Inflammatory macrophage treated with lipopolysaccharide for 4 hours (primary cell): ENCODE measurements at regions not wholly inside any gene's neighbourhood (a gene's known extent, or its start where the extent isn't known, plus 50 kb on each side); places are given as distances from the start of the nearest gene placed in this dataset.
A peak's percentile ranks its signal among the peaks of the same experiment; 100 is the strongest.
"Not testable (repeated sequence)": the region's sequence is repeated elsewhere in the genome, so short reads cannot be mapped to it uniquely, and the experiment has no call there.

Experiments
- DNase-seq: peaks from one replicate; pipeline ENCODE4 v3.0.0-alpha.2; 2020

DNA sequence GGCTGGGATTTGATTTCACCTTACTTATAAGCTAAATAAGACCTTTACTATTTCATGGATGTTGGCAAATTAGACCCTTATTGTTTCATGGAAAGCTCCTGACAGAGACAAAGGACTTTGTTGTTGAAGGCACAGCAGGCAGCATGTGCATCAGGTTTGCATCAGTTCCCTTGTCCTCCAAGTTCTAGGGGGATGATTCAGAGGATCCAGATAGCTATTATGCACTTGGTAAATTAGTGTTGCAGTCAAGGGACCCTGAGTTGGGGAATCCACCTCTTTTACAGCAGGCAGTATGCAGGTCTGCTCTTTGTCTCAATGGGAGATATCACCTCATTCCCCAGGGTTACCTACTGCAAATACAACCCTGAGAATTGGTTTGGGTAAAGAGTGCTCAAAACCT is 131.4 kb upstream of the IGSF10 start:
- no peak for DNase-seq

DNA sequence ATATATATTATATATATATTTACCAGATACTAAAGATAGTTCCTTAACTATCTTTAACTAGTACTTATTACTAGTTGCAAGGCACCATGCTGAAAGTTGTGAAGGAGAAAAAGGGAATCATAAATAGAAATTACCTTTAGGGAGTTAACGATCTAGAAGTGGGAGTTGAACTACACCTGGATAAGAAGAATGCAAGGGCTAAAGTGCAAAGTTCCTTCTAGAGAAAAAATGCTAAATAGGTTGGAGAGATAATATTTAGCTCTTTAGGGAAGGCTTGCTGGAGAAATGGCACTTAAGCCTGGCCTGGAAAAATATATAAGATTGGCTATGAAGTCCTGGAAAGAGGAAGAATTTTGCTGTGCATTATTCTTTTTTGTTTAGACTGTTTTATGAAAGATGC is 130.6 kb upstream of the IGSF10 start:
- no peak for DNase-seq

DNA sequence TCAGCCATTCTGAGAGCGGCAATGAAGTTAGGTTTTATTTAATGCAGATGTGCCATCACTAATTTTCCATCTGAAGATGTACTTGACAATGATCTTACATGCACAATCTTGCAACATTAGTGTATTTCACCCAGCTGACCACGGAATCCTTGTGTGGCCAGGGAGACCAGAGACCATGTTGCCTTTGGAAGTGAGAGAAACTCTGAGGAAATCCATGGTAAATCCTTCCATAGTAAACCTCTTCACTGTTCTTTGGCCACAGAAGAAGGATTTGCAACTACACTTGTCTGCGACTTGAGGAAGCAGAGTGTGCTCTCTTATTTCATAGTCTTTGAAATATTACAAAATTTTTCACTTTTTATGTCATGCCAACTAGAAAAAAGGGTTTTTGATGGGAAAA is 128.4 kb upstream of the IGSF10 start:
- no peak for DNase-seq

DNA sequence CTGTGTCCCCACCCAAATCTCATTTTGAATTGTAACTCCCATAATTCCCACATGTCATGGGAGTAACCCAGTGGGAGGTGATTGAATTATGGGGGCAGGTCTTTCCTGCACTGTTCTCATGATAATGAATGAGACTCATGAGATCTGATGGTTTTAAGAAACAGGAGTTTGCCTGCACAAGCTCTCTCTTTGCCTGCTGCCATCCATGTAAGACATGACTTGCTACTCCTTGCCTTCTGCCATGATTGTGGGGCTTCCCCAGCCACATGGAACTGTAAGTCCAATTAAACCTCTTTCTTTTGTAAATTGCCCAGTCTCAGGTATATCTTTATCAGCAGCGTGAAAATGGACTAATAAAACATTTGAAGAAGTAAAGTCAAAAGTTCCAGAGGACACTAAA is 126.8 kb upstream of the IGSF10 start:
- not testable (repeated sequence) for DNase-seq

DNA sequence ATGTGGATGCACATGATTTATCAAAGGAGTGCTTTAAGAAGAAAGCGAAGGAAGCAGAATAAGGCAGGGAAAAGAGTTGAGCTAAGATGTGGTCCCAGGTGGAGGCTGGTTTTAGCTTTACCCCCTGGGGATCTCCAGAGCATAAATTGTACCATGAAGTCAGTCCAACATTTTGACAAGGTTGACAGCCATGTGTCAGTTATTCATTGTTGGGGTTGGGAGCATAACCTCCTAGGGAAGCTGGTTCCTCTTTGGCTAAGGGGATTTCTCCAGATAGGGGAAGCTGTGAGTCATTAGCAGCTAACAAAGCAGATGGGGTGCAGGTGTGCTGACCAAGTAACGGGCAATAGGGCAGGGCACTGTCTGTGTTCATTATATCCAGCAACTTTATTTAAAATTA is 123.7 kb upstream of the IGSF10 start:
- DNase-seq = peak; percentile 54

DNA sequence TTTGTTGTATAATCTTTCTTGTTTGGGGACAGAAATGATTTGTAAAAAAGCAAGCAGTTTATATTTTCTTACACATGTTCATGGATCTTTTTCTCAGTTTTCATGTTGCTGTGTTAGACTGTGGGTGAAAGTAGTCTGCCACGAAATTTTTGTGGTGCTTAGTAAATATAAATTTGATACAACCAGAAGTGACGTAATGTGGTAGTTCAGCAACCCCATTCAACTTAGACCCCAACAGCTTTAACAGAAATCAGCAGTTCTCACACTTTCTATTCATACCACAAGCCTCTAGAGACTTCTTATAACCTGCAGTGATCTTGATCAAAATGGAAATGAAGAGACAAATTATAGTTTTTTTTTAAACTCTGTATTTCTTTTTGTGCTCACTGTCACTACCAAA is 120.2 kb upstream of the IGSF10 start:
- DNase-seq = no peak

DNA sequence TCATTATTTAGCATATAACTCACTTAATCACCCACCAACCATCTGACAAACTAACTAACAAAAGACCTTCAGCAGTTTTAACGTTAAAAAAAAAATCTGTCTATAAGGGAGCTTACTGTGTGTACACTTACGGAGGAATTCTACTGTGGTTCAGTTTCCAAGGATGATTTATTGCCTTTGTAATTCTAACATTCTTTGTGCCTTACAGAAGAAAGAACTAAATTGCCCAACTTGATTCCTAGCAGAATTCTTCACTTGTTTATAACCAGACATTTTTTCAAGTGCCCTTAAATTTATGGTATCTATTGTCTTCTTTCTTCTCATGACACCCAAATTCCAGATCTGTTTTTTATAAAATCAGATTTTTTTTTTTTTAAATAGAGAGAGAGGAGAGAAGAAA is 119.7 kb upstream of the IGSF10 start:
- DNase-seq = no peak

DNA sequence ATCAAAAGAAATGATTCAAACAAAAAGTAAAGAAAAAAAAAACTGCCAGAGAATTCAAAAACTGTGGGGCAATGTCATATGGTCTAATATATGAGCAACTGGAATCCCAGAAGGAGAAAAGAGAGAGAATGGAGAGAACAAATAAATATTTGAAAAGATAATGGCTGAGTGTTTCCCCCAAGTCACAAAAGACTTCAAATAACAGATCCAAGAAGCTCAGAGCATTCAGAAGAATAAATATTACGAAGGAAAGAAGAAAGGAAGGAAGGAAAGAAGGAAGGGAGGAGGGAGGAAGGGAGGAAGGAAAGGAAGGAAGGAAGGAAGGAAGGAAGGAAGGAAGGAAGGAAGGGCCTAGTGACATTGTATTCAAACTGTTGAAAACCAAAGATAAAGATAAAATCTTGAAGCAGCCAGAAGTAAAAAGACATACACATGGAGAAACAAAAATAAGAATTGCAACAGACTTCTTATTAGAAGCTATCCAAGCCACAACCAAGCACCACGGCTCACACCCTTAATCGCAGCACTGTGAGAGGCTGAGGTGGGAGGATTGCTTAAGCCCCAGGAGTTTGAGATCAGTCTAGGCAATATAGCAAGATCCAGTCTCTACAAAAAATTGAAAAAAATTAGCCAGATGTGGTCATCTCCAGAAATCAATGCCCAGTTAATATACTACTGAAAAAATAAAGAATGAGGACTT is 118.9 kb upstream of the IGSF10 start:
- DNase-seq = no peak

DNA sequence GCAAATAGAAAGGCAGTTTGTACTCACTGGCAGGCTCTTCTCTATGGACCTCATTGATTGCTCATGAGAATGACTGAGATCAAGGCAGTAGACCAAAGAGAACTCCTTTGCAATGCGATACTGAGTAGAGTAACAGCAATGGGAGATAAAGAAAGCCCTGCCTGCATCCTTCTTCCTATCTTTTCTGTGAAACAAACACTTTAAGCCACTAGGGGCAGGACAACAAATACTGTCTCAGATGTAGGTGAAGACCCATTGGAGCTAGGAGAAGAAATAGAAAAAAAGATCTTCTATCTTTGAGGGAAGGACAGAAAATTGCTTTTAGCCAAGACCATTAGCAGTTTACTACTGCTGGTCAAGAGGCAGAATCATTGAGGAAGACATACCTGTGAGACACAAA is 117.6 kb upstream of the IGSF10 start:
- no peak for DNase-seq

DNA sequence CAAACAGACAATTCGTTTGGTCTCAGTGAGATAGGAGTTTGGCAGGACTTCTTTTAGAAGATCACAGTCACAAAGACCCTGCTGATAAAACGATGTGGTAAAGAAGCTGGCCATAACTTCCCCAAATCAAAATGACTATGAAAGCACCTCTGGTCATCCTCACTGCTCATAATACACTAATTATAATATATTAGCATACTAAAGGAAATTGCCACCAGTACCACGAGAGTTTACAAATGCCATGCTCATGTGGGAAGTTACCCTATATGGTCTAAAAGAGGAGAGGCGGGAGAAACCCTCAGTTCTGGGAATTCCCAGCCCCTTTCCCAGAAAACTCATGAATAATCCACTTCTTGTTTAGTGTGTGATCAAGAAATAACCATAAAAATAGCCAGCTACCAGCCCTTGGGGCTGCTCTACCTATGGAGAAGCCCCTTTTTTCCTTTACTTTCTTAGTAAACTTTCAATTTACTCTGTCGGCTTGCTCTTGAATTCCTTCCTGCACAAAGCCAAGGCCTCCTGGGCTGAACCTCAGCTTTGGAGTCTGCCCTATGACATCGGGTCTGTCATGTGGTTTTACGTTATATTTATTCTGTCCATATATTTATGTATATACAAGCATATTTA is 115.8 kb upstream of the IGSF10 start:
- peak; percentile 26 for DNase-seq

DNA sequence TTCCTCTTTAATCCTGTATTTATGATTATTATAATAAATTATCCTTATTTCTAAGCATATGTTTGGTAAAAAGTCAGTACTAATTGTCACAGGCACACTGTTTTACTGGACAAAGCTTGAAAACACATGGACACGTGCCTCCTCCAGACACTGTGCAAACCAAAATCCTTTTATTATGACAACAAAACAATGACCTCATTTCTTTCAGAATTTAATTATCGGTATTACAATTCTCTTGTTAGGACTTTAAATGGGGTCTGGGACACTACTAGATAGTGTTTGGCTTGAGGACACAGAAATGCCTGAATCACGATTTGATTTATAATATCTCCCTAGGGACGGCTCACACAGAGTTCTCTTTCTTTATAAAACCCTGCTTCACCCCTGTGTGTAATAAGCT is 107.3 kb upstream of the IGSF10 start:
- DNase-seq = no peak

DNA sequence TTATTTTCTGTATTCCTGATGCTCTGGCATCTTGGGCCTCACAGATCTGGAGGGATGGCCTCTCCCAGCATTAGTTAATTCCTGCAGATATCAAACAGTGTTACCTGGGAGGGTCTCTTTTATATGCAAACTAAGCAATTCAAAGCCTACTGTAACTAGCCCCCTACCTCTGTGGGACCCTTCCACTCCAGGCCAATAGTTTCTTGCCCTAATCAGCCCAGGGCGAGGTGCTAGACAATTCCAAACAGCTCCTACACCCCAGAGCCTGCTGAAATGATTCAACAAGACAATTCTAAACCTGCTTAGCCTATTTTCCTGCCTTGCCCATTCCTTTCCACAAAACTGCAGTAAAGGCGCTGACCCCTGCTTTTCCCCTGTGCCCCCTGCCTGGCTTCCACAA is 106.6 kb upstream of the IGSF10 start:
- no peak for DNase-seq

DNA sequence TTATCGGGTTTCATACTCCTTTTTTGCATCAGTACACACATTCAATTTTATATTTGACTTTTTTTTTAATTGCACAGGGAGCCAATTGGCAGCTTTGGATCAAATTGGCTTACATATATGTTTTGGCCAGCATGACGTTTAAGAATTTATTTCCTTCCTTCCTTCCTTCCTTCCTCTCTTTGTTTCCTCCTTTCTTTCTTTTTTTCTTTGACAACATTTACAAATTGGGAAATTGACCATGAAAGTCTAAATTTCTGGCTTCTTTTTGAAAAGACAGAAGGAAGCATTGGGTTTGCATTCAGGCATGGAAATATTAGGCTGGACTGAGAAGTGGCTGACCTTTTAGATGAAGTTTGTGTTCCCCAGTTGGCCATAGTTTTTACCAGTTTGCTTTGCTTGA is 103.4 kb upstream of the IGSF10 start:
- no peak for DNase-seq

DNA sequence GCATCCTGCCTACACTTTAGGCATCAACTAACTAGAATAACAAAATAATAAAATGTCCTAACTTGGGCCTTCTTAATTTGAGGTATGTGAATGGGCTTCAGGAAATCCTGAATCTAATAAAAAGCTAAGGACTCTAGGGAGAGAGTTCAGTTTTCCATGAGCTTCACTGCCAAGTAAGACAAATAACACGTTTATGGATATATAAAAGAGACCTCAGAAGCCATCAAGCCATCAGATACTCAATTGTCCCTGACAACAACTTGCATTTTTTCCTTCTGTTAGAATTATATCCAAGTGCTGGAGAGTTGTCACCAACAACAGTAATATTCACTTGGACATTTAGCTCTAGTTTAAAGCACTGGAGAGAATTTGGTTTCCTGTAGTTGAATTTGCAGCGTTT is 102.4 kb upstream of the IGSF10 start:
- no peak for DNase-seq

DNA sequence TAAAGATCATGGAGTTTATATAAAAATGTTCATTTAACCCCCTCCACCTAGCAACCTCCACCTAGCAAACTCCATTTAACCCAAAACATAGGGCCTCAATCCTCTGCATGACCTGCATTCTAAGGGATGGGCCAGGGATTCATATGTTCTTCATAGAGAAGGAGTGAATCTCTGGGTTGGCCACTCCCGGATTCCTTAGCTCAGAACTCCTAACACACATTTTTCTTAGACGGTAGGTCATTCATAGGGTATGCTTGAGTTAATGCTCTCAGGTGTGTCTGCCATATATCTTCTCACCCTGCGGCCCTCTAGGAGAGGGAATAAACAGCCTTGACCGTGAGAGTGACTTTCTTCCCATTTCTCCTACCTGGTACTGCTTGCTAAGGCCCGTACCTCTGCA is 102.0 kb upstream of the IGSF10 start:
- DNase-seq = no peak

DNA sequence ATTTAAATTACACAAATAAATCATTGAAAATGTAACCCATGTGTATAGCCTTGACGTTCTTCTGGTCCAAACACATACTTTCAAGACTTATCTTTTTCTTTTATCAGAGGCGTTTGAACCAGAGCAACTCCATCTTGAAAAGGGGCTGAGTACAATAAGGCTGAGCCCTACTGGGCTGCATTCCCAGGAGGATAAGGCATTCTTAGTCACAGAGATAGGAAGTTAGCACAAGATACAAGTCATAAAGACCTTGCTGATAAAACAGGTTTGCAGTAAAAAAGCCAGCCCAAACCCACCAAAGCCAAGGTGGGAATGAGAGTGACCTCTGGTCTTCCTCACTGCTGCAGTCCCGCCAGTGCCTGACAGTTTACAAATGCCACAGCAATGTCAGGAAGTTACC is 101.0 kb upstream of the IGSF10 start:
- DNase-seq = no peak

DNA sequence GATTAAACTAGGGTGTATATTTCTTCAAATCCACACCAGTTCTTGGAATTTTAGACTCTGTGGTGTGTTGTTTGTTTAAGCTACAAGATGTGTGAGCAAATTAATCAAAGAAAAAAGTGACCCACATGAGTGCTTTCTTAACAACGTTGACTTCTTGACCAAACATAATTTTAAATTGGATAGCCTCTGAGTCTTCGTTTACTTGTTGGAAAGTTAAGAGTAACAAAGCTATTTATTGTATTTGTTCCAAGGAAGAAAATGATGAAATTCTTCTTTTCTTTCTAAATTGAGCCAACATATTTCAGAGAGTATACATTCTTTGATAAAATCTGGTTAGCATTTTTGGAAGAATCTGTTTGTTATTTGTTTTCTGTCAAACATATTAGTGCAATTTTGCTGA is 99.9 kb upstream of the IGSF10 start:
- no peak for DNase-seq

DNA sequence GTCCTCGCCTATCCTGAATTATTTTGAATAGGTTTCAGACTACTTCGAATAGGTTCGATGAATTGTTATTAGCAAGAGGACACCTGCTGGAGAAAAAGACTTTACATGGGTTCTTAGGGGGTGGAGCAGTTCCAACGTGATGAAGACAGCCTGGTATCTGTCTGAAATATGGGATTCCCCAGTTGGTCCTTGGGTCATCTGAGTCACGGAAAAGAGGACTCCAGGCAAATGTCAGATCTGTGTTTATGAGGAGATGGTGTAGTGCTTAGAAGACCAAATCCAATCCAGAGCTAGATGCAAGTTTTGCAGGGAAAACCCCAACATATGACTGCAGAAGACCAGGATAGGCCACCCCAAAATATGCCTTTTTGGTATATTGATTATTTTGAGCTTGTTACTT is 98.9 kb upstream of the IGSF10 start:
- no peak for DNase-seq

DNA sequence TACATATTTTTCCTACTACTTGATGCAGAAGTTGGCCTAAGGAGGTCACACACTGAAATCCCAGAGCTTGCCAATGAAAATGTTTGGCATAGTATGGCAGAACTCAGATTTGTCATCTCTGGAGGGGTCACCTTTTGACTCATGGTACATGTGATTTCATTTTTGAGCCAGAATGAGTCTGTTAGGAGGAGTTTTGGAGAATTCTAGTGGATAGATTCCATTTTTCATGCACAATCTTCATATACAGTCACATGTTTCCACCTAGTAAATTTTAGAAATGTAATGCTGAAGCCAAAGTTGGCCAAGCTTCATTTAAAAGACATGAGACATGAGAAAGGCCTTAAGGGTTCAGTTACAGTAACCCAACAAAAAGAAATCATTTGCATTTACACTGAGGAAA is 97.8 kb upstream of the IGSF10 start:
- DNase-seq = no peak

DNA sequence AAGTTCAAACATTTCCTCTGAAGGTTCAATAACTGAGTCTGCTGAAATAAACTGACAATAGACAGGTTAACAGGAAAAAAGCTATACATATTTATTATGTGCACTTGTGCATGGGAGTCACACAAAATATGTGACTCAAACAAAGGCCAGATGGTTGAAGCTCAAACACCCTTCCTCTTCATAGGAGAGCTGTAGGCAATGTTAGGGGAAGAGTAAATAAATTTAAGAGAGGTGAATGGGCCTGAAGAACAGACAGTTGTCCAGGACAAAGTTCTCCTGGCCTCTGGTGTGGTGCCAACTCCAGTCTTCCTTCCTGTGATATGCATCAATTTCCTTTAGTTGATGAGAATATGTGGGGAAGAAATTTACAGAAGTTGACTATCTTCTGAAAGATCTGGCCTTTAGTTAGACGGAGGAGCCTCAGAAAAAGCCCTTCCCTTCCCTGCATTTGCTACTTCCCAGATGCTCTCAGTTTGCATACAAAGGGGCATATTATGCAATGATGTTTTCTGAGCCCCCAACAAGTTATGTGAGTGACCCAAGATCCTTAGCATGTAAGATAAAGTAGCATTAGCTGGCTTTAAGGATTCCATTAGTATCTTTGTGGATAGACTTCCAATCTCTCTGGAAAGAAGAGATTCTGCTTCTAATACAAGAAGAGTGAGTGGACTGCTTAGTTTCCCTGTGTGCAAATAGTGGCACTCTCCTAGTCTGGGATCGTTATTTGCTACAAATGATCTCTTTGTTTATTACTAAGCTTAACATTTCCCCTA is 96.4 kb upstream of the IGSF10 start:
- no peak for DNase-seq

DNA sequence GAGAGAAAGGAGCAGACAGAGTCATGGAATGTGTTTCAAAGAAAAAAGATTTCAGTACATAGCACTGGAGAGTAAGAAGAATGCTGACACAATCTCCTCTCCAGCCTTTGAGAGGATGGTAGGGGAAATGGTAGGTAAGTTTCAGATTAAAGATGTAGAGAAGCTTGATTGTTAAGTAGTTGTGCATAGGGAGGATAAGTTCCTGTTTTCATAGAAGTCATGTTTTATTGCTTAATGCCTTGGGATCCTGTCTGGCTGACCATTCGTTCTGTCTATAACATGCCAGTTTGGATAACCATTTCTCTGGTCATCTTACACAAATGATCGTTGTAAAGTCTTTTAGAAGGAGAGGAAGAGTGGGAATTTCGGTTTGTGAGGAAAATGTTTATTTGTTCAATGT is 95.7 kb upstream of the IGSF10 start:
- peak; percentile 43 for DNase-seq

DNA sequence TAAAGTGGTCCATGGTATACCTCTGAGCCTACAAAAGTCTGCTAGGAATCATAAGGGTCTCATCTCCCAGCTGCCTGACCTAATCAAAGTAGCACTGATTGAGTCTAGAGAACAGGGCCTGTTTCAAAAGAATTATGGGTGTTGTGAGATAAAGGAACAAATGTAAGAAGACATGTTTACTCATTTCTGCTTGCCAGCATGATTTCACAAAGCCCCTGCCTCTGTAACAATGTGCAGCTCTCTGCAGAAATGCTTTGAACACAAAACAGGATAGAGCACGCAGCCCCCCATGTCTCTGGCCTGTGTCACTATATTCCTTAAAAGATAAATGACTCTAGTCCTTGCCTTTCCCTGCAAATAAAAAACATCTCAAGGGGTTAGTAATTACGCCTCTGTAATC is 94.7 kb upstream of the IGSF10 start:
- DNase-seq = no peak

DNA sequence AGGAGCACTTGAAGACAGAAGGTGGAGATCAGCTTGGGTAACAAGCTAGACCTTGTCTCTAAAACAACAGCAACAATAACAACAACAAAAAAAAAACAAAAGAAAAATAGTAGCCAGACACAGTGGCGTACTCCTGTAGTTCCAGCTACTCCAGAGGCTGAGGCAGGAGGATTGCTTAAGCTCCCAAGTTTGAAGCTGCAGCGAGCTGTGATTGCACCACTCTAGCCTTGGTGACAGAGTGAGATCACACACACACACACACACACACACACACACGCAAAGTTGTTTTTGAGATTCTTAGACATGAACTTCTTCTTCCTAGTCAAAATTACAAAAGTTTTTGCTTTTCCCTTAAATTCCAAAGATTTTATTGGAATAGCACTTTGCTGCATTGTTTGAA is 93.0 kb upstream of the IGSF10 start:
- peak; percentile 90 for DNase-seq

DNA sequence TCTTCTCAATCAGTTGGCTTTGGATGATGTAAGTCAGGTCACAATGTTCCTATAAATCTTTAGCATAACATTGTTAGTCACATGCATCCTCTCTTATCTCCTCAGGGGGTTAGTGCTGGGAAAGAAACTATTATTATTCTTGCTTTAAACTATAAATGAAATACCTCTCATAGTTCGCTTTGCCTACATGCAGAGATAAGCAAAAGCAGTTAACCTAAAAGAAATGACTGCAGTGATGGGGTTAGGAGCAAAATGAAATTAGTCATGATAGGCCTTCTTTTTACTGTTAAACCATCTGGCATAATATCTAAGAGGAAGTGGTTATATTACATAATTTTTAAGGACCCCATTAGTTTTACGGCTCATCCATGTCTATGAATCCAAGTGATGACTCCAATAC is 91.7 kb upstream of the IGSF10 start:
- DNase-seq = peak; percentile 16
